NT2/D1 (cell line): ENCODE measurements at regions not wholly inside any gene's neighbourhood (a gene's known extent, or its start where the extent isn't known, plus 50 kb on each side); places are given as distances from the start of the nearest gene placed in this dataset.

Experiments
- DNase-seq: peaks from one replicate; pipeline ENCODE4 v3.0.0-alpha.2; 2011; ENCODE audit warnings: low read depth, low spot score
- H3K27me3 ChIP-seq: 2 replicates; pipeline ENCODE4 v1.6.0; 2011; ENCODE audit warnings: mild to moderate bottlenecking; ENCODE audit not compliant: insufficient read length, insufficient read depth
- H3K36me3 ChIP-seq: 2 replicates; pipeline ENCODE4 v1.6.1; 2011; ENCODE audit warnings: mild to moderate bottlenecking, low read length, mixed read lengths; ENCODE audit not compliant: insufficient read depth, insufficient read length
- H3K4me1 ChIP-seq: 2 replicates; pipeline ENCODE4 v1.5.1; 2011; ENCODE audit not compliant: insufficient read depth, insufficient read length
- H3K4me3 ChIP-seq: 2 replicates; pipeline ENCODE4 v1.5.1; 2011; ENCODE audit warnings: low read depth; ENCODE audit not compliant: insufficient read length
- H3K9ac ChIP-seq: 2 replicates; pipeline ENCODE4 v1.6.0; 2011; ENCODE audit warnings: low read depth; ENCODE audit not compliant: insufficient read length
- H3K9me3 ChIP-seq: 2 replicates; pipeline ENCODE4 v1.5.1; 2011; ENCODE audit warnings: mild to moderate bottlenecking, low read length; ENCODE audit not compliant: insufficient read depth
- SUZ12 ChIP-seq: IDR thresholded peaks from 2 replicates; pipeline ENCODE4 v1.6.1; 2011; ENCODE audit not compliant: insufficient read length, insufficient read depth; ENCODE audit errors: extremely low read depth
- YY1 ChIP-seq: IDR thresholded peaks from 2 replicates; pipeline ENCODE4 v1.6.1; 2011; ENCODE audit not compliant: insufficient read length, insufficient read depth
- ZNF274 ChIP-seq: IDR thresholded peaks from 2 replicates; pipeline ENCODE4 v1.6.1; 2011; ENCODE audit warnings: mild to moderate bottlenecking, low read depth, low read length

DNA sequence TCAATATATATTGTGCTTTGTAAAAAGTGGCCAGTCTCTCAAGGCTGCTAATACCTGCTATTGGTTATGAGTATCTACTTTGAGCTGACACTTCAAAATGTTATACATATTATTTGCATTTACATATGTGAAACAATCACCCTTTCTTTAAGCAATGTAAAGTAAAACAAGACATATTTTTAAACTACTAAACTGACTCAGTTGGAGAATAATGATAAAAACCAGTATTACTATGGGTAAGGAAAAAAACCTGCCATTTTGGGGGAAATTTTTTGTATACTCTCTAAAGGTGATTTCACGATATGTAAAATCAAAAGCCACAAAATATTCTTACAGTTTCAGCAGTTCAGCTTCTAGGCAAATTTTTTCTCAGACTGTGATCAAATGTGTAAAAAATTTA lies 232.3 kb downstream of the PRL start:
- TF ChIP-seq SUZ12: no peak
- TF ChIP-seq ZNF274: no peak
- TF ChIP-seq YY1: no peak
- no peak for DNase-seq
- no peak overlapping the region for H3K9ac ChIP-seq
- H3K4me1 ChIP-seq: no peaks in the 10 kb centered on the region
- H3K9me3 ChIP-seq: no peaks in the 10 kb centered on the region
- no peaks in the 10 kb centered on the region for H3K27me3 ChIP-seq
- H3K36me3 ChIP-seq: peaks cover 4% of the 10 kb centered on the region
- H3K4me3 ChIP-seq: no peak overlapping the region

DNA sequence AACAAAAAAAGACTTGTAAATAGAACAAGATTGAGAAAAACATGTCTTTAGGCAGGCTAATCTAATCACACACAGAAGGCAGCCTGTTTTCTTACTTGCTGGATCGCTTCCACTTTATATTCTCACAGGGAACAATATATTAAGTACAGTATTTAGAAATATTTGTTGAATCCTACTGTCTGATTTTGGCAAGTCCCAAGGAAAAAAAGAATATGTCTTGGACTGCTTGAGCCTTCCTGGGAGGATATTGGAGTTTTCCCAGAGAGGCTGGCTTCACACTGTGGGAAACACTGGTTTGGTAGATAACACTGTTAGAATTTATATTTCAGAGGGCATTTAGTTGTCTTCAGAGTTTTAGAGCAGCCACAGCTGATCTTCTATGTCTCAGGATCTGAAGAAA lies 229.7 kb downstream of the PRL start:
- no peak overlapping the region for H3K9ac ChIP-seq
- no peak for DNase-seq
- H3K36me3 ChIP-seq: peaks cover 4% of the 10 kb centered on the region
- no peaks in the 10 kb centered on the region for H3K4me1 ChIP-seq
- H3K4me3 ChIP-seq: no peak overlapping the region
- no peaks in the 10 kb centered on the region for H3K27me3 ChIP-seq
- no peaks in the 10 kb centered on the region for H3K9me3 ChIP-seq
- TF ChIP-seq ZNF274 (no peak), YY1 (no peak), SUZ12 (no peak)

DNA sequence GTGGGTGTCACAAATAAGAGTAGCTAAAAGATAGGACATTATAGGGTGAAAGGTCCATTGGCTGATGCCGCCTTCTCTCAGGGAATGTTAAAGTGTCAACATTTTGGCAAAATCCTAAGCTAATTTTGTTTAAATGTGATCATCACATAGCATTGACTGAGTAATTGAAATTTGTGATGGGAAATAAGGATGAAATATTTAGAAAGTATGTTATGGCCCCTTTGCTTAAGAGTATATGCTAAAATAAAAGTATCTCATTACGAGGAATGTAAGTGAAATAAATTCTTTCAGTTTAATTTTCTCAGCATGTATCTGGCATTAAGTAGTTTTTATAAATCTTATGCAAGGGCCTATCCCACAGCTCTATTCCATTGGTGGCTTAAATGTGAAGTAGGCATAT lies 229.2 kb downstream of the PRL start:
- H3K4me3 ChIP-seq: no peak overlapping the region
- H3K36me3 ChIP-seq: peaks cover 4% of the 10 kb centered on the region
- no peaks in the 10 kb centered on the region for H3K9me3 ChIP-seq
- no peak for DNase-seq
- H3K27me3 ChIP-seq: no peaks in the 10 kb centered on the region
- no peak for TF ChIP-seq SUZ12
- no peaks in the 10 kb centered on the region for H3K4me1 ChIP-seq
- H3K9ac ChIP-seq: no peak overlapping the region

DNA sequence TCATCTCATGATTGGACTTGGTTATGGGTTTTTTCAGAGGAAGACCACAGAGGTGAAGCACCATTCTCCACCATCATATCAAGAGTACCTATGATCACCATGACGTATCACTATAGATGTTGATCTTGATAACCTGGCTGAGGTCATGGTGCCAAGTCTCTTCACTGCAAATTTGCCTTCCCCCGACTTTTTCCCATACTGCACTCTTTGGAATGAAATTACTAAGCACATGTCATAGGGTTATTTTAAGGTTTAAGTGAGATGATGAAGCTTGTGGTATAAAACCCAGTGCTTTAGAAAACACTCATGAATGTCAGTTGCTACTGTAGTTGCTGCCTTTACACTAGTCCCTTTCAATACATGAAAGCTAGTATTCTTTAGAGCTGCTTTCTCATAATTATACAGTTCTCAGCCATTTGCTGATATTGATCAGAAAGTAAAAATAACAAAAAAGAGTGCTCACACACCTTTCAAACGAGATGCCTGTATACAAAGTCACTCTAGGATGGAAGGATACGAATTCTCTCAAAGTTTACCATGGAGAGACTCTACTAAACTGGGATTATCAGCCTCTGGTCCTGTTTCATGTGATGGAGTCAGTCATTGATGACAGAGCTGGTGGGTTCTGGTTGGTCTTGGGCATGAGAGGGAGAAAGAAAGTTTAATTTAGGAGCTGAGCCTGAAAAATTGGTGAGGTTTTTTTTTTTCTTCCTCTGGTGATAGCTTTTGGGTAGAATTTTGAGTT lies 228.1 kb downstream of the PRL start:
- no peak overlapping the region for H3K4me3 ChIP-seq
- H3K36me3 ChIP-seq: no peaks in the 10 kb centered on the region
- H3K9ac ChIP-seq: no peak overlapping the region
- no peak for DNase-seq
- no peak for TF ChIP-seq ZNF274
- no peak for TF ChIP-seq SUZ12
- TF ChIP-seq YY1: no peak
- no peaks in the 10 kb centered on the region for H3K27me3 ChIP-seq
- H3K4me1 ChIP-seq: no peaks in the 10 kb centered on the region
- H3K9me3 ChIP-seq: no peaks in the 10 kb centered on the region

DNA sequence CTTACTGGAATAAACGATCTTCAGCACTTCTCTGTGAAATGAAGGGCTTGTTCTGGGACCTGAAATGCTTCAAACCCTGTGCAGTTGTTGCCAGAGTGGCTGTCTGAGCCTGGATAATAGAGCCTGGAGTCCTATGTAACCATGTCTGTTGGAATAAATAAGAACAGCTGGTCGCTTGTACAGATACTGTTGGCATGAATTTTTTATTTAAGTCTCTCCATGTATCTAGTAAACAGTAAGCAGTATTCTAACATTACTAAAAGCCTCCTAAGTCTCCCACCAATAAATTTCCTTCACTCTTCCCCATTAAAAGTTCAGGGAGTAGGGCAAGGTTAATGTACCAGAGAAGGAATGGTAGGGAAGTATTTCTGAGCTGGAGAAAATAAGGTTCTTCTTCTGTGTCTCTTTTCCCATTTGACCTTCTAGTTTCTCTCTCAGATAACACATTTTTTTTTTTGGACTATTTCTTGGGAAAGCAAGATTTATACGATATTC lies 227.5 kb downstream of the PRL start:
- Histone ChIP-seq H3K4me3 (no peak overlapping the region), H3K36me3 (no peaks in the 10 kb centered on the region), H3K4me1 (no peaks in the 10 kb centered on the region), H3K9me3 (no peaks in the 10 kb centered on the region), H3K27me3 (no peaks in the 10 kb centered on the region), H3K9ac (no peak overlapping the region)
- no peak for TF ChIP-seq YY1
- no peak for TF ChIP-seq SUZ12
- no peak for TF ChIP-seq ZNF274
- no peak for DNase-seq

DNA sequence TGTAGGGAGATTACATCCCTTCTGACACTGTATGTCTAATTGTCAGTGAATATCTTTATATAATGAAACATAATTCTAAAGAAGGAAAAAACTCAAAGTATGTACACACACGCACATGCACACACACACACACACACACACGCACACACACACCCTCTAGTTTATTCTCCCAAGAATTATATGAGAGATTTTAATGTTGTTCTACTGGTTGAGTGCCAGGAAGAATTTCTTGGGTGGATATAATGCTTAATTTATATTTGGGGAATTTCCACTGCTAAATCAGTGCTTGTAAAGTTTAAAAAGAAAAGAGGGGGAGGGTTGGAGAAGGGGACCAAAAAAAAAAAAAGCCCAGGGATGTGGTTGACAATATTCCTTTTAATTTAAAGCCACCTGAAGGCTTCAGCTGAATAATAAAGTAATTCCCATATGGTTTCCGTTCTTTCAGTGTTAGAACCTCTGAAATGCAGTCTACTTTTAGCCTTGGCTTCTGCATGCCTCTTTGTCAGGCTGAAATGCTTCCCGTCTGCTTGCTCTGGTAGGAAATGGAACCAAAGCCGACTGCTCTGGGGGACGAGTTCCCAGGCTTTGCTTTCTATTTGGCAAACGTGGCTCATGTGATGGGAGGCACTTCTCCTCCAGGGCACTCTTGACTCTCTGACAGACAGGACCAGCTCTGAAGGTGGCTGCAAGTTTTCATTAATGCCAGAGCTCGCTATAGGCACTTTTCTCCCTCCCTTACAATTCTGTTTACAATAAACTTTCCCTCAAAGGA lies 225.4 kb downstream of the PRL start:
- H3K9me3 ChIP-seq: no peaks in the 10 kb centered on the region
- H3K36me3 ChIP-seq: no peaks in the 10 kb centered on the region
- no peak overlapping the region for H3K9ac ChIP-seq
- no peak for TF ChIP-seq YY1
- TF ChIP-seq SUZ12: no peak
- no peak for TF ChIP-seq ZNF274
- no peaks in the 10 kb centered on the region for H3K27me3 ChIP-seq
- no peak overlapping the region for H3K4me3 ChIP-seq
- DNase-seq: no peak
- no peaks in the 10 kb centered on the region for H3K4me1 ChIP-seq

DNA sequence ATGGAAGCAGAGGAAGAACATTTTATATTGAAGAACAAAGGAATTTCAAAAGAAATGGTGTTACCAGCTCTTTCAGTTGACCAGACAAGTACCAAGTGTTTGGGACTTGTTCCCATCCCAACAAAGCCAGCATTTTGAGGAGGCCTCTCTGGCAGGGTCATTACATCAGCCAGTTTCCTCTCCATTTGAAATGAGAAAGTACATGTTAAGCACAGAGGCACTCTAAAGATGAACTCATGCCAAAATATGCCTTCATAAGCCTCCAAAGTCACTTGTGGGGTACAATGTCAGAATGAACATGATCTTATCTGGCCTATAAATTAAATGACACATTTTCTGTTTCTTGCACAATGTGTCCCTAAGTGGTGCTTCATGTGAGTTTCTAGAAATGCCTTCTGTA lies 223.9 kb downstream of the PRL start:
- no peak overlapping the region for H3K9ac ChIP-seq
- H3K36me3 ChIP-seq: no peaks in the 10 kb centered on the region
- DNase-seq: no peak

More for the DNA sequence above, 223.9 kb downstream of the PRL start:
- TF ChIP-seq ZNF274 (no peak), YY1 (no peak), SUZ12 (no peak)
- H3K27me3 ChIP-seq: no peaks in the 10 kb centered on the region
- no peaks in the 10 kb centered on the region for H3K4me1 ChIP-seq
- no peaks in the 10 kb centered on the region for H3K9me3 ChIP-seq
- H3K4me3 ChIP-seq: no peak overlapping the region
